OCI-LY1 (cell line): ENCODE measurements at regions not wholly inside any gene's neighbourhood (a gene's known extent, or its start where the extent isn't known, plus 50 kb on each side); places are given as distances from the start of the nearest gene placed in this dataset.
"Not testable (repeated sequence)": the region's sequence is repeated elsewhere in the genome, so short reads cannot be mapped to it uniquely, and the experiment has no call there.

ENCODE experiments used
- H2AFZ ChIP-seq: fragments of 200-600 bp; sonication (generic), shearing (Covaris generic); 2 replicates; pipeline ENCODE4 v1.6.0; 2014; ENCODE audit warnings: antibody characterized with exemption, mild to moderate bottlenecking, low read length
- H3F3A ChIP-seq: fragments of 200-600 bp; sonication (generic), shearing (Covaris generic); 2 replicates; pipeline ENCODE4 v1.6.0; 2014; ENCODE audit warnings: mild to moderate bottlenecking, antibody characterized with exemption, low read length, moderate library complexity; ENCODE audit not compliant: insufficient read depth
- H3K27ac ChIP-seq: fragments of 200-600 bp; sonication (generic); 2 replicates; pipeline ENCODE4 v1.5.1; 2014; ENCODE audit warnings: low read length, mixed run types, mild to moderate bottlenecking, low read depth; ENCODE audit not compliant: poor library complexity, severe bottlenecking
- H3K27me3 ChIP-seq: fragments of 200-600 bp; sonication (generic); 2 replicates; pipeline ENCODE4 v1.6.0; 2014; ENCODE audit warnings: antibody characterized with exemption, mild to moderate bottlenecking, low read length, moderate library complexity; ENCODE audit not compliant: insufficient read depth
- H3K36me3 ChIP-seq: fragments of 200-600 bp; sonication (generic); 2 replicates; pipeline ENCODE4 v1.6.1; 2014; ENCODE audit warnings: mild to moderate bottlenecking, antibody characterized with exemption, low read length, moderate library complexity, mixed read lengths; ENCODE audit not compliant: insufficient read depth
- H3K4me1 ChIP-seq: fragments of 200-600 bp; sonication (generic); 2 replicates; pipeline ENCODE4 v1.5.1; 2014; ENCODE audit warnings: mild to moderate bottlenecking, low read length, moderate library complexity; ENCODE audit not compliant: insufficient read depth, severe bottlenecking
- H3K4me2 ChIP-seq: fragments of 200-600 bp; sonication (generic), shearing (Covaris generic); 2 replicates; pipeline ENCODE4 v1.6.1; 2014; ENCODE audit warnings: low read length
- H3K4me3 ChIP-seq: fragments of 200-600 bp; sonication (generic); 2 replicates; pipeline ENCODE4 v1.5.1; 2014; ENCODE audit warnings: low read length, low read depth, mild to moderate bottlenecking, mixed read lengths; ENCODE audit not compliant: poor library complexity, severe bottlenecking
- H3K79me2 ChIP-seq: fragments of 200-600 bp; shearing (Covaris generic); 2 replicates; pipeline ENCODE4 v1.6.1; 2016; ENCODE audit warnings: mixed run types, low read length, mixed read lengths; ENCODE audit not compliant: insufficient read depth
- H3K9ac ChIP-seq: fragments of 200-600 bp; sonication (generic), shearing (Covaris generic); 2 replicates; pipeline ENCODE4 v1.6.1; 2014; ENCODE audit warnings: mild to moderate bottlenecking, low read length, mixed read lengths
- H3K9me2 ChIP-seq: fragments of 200-600 bp; sonication (generic), shearing (Covaris generic); 2 replicates; pipeline ENCODE4 v1.6.1; 2014; ENCODE audit warnings: low read depth, mild to moderate bottlenecking, low read length, mixed read lengths
- H3K9me3 ChIP-seq: fragments of 200-600 bp; shearing (Covaris generic); 2 replicates; pipeline ENCODE4 v1.6.1; 2014; ENCODE audit warnings: low read length, mixed read lengths
- H4K20me1 ChIP-seq: fragments of 200-600 bp; sonication (generic), shearing (Covaris generic); 2 replicates; pipeline ENCODE4 v1.6.0; 2016; ENCODE audit warnings: mild to moderate bottlenecking, low read length; ENCODE audit not compliant: insufficient read depth
- EZH2 ChIP-seq: fragments of 200-600 bp; sonication (generic), shearing (Covaris generic); IDR thresholded peaks from 2 replicates; pipeline ENCODE4 v1.8.0; 2017; ENCODE audit warnings: borderline replicate concordance, mixed run types, mild to moderate bottlenecking, antibody characterized with exemption, low read length, moderate library complexity, mixed read lengths
- TF ChIP-seq, protein P1 (sequence below): fragments of 200-600 bp; sonication (generic), shearing (Covaris generic); IDR thresholded peaks from 2 replicates; pipeline ENCODE4 v1.5.1; 2017; ENCODE audit warnings: mild to moderate bottlenecking, antibody characterized with exemption, low read length, moderate library complexity, mixed read lengths

- no peaks in the 10 kb centered on the region for H3K36me3 ChIP-seq
- H3K9me2 ChIP-seq, result no peaks in the 10 kb centered on the region
- no peaks in the 10 kb centered on the region for H3F3A ChIP-seq
- H3K27ac ChIP-seq, result no peak overlapping the region
- H4K20me1 ChIP-seq, result no peaks in the 10 kb centered on the region
- no peak overlapping the region for H2AFZ ChIP-seq
- no peaks in the 10 kb centered on the region for H3K4me1 ChIP-seq
- no peaks in the 10 kb centered on the region for H3K9me3 ChIP-seq
- H3K9ac ChIP-seq, result no peak overlapping the region
- H3K4me3 ChIP-seq, result no peak overlapping the region
- no peaks in the 10 kb centered on the region for H3K79me2 ChIP-seq
- no peaks in the 10 kb centered on the region for H3K27me3 ChIP-seq
- H3K4me2 ChIP-seq, result no peak overlapping the region
- TF ChIP-seq, protein P1, sequence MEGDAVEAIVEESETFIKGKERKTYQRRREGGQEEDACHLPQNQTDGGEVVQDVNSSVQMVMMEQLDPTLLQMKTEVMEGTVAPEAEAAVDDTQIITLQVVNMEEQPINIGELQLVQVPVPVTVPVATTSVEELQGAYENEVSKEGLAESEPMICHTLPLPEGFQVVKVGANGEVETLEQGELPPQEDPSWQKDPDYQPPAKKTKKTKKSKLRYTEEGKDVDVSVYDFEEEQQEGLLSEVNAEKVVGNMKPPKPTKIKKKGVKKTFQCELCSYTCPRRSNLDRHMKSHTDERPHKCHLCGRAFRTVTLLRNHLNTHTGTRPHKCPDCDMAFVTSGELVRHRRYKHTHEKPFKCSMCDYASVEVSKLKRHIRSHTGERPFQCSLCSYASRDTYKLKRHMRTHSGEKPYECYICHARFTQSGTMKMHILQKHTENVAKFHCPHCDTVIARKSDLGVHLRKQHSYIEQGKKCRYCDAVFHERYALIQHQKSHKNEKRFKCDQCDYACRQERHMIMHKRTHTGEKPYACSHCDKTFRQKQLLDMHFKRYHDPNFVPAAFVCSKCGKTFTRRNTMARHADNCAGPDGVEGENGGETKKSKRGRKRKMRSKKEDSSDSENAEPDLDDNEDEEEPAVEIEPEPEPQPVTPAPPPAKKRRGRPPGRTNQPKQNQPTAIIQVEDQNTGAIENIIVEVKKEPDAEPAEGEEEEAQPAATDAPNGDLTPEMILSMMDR, result no peak
These were observed 469.2 kb upstream of the PCDH20 start for GRCh38 chr13:61884830-61885229.

DNA sequence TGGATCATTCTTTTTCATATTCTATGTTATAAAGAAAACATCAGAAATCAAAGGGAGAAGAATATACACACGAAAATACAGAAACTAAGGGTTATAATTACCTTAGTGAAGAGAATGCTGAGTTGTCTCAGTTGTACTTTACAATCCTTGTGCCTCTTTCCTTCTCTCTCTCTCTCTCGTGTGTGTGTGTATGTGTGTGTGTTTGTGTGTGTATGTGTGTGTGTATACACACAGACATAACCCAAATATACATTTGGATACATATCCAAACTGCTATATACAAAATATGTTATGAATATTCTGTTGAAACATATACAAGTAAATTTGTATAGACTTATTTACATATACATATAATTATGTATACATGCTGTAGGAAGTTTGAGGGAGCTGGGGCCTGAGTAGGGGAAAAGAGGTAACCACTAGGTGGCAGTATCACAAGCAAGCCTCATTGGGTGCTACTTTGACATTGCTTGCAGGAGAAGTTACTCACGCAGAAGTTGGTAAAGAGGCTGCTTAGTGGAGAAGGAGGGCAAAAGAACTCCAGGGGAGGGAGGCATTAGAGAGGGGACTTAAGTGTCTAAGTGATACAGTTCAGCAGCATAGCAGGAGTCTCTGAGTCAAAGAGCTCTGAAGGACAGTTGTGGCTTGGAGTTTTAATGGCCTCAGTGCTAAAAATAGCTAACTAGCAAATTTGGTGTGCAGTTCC, 465.1 kb upstream of the PCDH20 start:
- TF ChIP-seq, protein P1, result peak; percentile 69
- TF ChIP-seq EZH2, result no peak
- Histone ChIP-seq H3F3A (no peaks in the 10 kb centered on the region), H3K27me3 (no peaks in the 10 kb centered on the region), H3K79me2 (no peaks in the 10 kb centered on the region), H3K9me2 (no peaks in the 10 kb centered on the region), H3K36me3 (no peaks in the 10 kb centered on the region), H3K27ac (no peak overlapping the region), H3K4me3 (no peak overlapping the region), H3K9me3 (no peaks in the 10 kb centered on the region), H3K4me1 (no peaks in the 10 kb centered on the region), H2AFZ (no peak overlapping the region), H4K20me1 (no peaks in the 10 kb centered on the region), H3K9ac (no peak overlapping the region), H3K4me2 (no peak overlapping the region)

DNA sequence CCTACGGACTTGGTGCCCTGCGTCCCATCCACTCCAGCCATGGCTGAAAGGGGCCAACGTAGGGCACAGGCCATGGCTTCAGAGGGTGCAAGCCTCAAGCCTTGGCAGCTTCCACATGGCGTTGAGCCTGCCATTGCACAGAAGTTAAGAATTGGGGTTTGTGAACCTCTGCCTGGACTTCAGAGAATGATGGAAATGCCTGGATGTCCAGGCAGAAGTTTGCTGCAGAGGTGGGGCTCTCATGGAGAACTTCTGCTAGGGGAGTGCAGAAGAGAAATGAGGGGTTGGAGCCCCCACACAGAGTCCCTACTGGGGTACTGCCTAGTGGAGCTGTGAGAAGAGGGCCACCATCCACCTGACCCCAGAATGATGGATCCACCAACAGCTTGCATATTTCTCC, 462.9 kb upstream of the PCDH20 start:
- not testable (repeated sequence) for H4K20me1 ChIP-seq, H3K9me3 ChIP-seq, H3K4me3 ChIP-seq, H3K4me1 ChIP-seq, H2AFZ ChIP-seq, H3K9me2 ChIP-seq, H3K9ac ChIP-seq, H3F3A ChIP-seq, H3K27ac ChIP-seq, H3K4me2 ChIP-seq, H3K79me2 ChIP-seq, H3K27me3 ChIP-seq, H3K36me3 ChIP-seq

DNA sequence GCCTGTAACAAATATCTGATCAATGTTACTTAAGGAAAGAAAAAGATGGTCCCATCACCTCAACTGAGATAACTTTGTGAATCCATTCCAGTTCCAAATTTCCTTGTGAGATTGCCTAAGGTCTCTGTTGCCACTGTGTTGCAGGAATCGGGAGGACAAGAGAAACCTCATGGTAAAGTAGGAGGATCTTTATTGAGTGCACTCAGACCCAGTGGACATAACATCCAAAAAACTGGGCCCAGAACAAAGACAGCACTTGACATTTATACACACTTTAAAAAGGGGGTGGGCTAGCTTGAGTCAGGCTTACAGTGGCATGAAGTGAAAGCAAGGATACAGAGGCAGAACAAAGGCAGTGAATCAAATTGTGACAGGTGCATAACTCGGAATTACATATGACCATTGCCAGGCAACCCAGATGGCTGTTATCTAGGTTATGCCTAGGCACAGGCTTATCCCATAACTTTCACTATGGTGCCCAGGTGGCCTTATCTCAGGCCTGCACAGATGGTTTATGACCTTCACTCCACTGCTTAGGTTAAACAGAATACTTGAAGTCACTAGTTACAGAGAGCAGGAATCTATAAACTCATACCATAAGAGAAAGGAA, 459.4 kb upstream of the PCDH20 start:
- Histone ChIP-seq H4K20me1 (no peaks in the 10 kb centered on the region), H3K9me3 (peaks cover 3% of the 10 kb centered on the region; the same call in 1 of the 2 replicates), H3K4me3 (no peak overlapping the region), H3K27me3 (no peaks in the 10 kb centered on the region), H3K36me3 (no peaks in the 10 kb centered on the region), H3K4me1 (no peaks in the 10 kb centered on the region), H3K4me2 (no peak overlapping the region), H3K27ac (no peak overlapping the region), H3K9ac (no peak overlapping the region), H3F3A (no peaks in the 10 kb centered on the region), H2AFZ (no peak overlapping the region), H3K9me2 (no peaks in the 10 kb centered on the region), H3K79me2 (no peaks in the 10 kb centered on the region)
- no peak for TF ChIP-seq EZH2
- TF ChIP-seq, protein P1, result no peak
